Naive B cell (primary cell): ENCODE measurements at regions not wholly inside any gene's neighbourhood (a gene's known extent, or its start where the extent isn't known, plus 50 kb on each side); places are given as distances from the start of the nearest gene placed in this dataset.

Source experiments
- ATAC-seq, 2 donors: fragments of 150-1000 bp; cut with Tn5 transposase; 2 replicates each; pipeline ENCODE4 v1.10.0; 2021; ENCODE audit warnings: low read depth in 2 of 2, mild to moderate bottlenecking in 2 of 2, moderate library complexity in 2 of 2
- DNase-seq: peaks from one replicate; pipeline ENCODE4 v3.0.0; 2022
- H3K27ac Mint-ChIP-seq, 6 donors: one replicate each; pipeline ENCODE4 v1.8.0; 2020 to 2022; ENCODE audit warnings: mild to moderate bottlenecking in 6 of 6, mixed read lengths in 6 of 6, moderate library complexity in 5 of 6, inconsistent platforms in 2 of 6
- H3K27me3 Mint-ChIP-seq, 3 donors: one replicate each; pipeline ENCODE4 v1.8.0; 2021 to 2022; ENCODE audit warnings: mixed read lengths in 3 of 3, mild to moderate bottlenecking in 1 of 3
- H3K36me3 Mint-ChIP-seq, 2 donors: one replicate each; pipeline ENCODE4 v1.8.0; 2020 to 2022; ENCODE audit warnings: mixed read lengths in 2 of 2, inconsistent platforms in 1 of 2, mild to moderate bottlenecking in 1 of 2
- H3K4me1 Mint-ChIP-seq, 3 donors: one replicate each; pipeline ENCODE4 v1.8.0; 2020 to 2022; ENCODE audit warnings: mixed read lengths in 3 of 3, inconsistent platforms in 1 of 3, mild to moderate bottlenecking in 1 of 3, moderate library complexity in 1 of 3
- H3K4me3 Mint-ChIP-seq, 8 donors: one replicate each; pipeline ENCODE4 v1.8.0; 2020 to 2022; ENCODE audit warnings: mild to moderate bottlenecking in 8 of 8, mixed read lengths in 8 of 8, moderate library complexity in 8 of 8, inconsistent platforms in 2 of 8
- H3K9me3 Mint-ChIP-seq, 7 donors: one replicate each; pipeline ENCODE4 v1.8.0; 2020 to 2022; ENCODE audit warnings: mixed read lengths in 7 of 7, mild to moderate bottlenecking in 5 of 7, inconsistent platforms in 2 of 7, moderate library complexity in 1 of 7

- H3K27me3 Mint-ChIP-seq: no peaks in the 10 kb centered on the region
- peaks cover 0 to 11% (median 1%) of the 10 kb centered on the region in 7 donors for H3K9me3 Mint-ChIP-seq
- H3K27ac Mint-ChIP-seq: no peak overlapping the region
- DNase-seq (no peak), ATAC-seq (no peak)
- H3K4me1 Mint-ChIP-seq: no peaks in the 10 kb centered on the region
- no peaks in the 10 kb centered on the region for H3K36me3 Mint-ChIP-seq
- no peak overlapping the region for H3K4me3 Mint-ChIP-seq
These were observed 490.5 kb upstream of the MEX3C start for GRCh38 chr18:51687845-51688585.

GRCh38 chr18:51692612-51693011 is 495.1 kb upstream of the MEX3C start:
- H3K9me3 Mint-ChIP-seq: peaks cover 3 to 10% (median 6%) of the 10 kb centered on the region in 7 donors
- no peak for ATAC-seq
- H3K27ac Mint-ChIP-seq: no peak overlapping the region
- H3K27me3 Mint-ChIP-seq: no peaks in the 10 kb centered on the region
- H3K36me3 Mint-ChIP-seq: no peaks in the 10 kb centered on the region
- no peaks in the 10 kb centered on the region for H3K4me1 Mint-ChIP-seq
- no peak overlapping the region for H3K4me3 Mint-ChIP-seq
- no peak for DNase-seq

DNA sequence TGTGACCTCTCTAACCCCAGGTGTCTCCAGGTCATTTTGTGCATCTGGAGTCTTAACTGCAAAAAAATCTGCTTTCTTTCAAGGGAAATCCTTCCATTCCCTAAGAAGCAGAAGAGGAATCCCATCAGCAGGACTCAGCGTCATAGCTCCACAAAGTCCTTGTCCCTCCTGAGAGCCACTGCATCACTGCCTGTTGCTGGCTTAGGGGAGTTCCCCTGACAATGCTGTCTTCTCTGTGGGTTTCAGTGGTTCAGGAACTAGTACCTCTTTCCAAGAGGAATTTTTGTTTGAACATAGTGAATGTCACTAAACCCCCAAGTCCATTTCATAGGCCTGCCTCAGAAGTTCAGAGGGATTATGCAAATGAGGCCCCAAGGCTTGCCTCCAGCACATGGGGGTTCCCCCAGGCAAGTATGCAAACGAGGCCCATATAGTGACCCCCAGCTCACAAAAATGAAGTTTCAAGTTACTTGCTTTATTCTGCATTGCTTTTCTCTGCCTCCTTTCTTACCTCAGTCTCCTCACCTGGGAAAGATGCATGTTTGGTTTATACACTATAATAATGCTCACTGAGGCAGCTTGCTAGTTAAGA is 513.9 kb upstream of the MEX3C start:
- H3K4me3 Mint-ChIP-seq: no peak overlapping the region
- DNase-seq (no peak), ATAC-seq (no peak)
- H3K27me3 Mint-ChIP-seq: no peaks in the 10 kb centered on the region
- peaks cover 14 to 39% (median 29%) of the 10 kb centered on the region in 7 donors for H3K9me3 Mint-ChIP-seq
- H3K4me1 Mint-ChIP-seq: no peaks in the 10 kb centered on the region
- no peak overlapping the region for H3K27ac Mint-ChIP-seq
- H3K36me3 Mint-ChIP-seq: peaks cover 0 to 19% of the 10 kb centered on the region in 2 donors

DNA sequence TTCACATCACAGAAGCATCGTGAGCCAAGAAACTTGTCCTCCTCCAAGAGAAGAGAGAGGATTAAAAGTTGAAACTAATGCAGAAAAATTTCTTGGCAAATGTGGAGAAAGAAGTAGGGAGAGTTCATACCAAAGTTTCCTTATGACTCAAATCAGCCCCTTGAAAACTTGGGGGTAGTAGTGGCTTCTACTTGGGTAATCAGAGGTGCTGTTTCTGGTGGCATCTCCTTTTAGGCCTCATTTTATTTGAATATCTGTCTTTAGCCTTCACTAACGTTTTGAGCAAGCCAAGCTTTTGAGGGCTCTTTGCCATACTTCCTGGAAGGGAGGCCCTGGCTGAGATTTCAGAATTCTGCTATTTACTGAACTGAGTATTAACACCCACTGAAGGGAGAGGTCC is 515.3 kb upstream of the MEX3C start:
- ATAC-seq: no peak
- Mint-ChIP-seq H3K4me3 (no peak overlapping the region), H3K27me3 (no peaks in the 10 kb centered on the region), H3K36me3 (peaks cover 0 to 5% of the 10 kb centered on the region in 2 donors), H3K9me3 (peaks cover 5 to 27% (median 18%) of the 10 kb centered on the region in 7 donors), H3K27ac (no peak overlapping the region), H3K4me1 (no peaks in the 10 kb centered on the region)
- no peak for DNase-seq

- Mint-ChIP-seq H3K27me3 (peaks cover 0 to 5% (median 0%) of the 10 kb centered on the region in 3 donors), H3K27ac (no peak overlapping the region), H3K9me3 (peaks cover 1 to 17% (median 4%) of the 10 kb centered on the region in 7 donors), H3K4me3 (no peak overlapping the region), H3K36me3 (no peaks in the 10 kb centered on the region), H3K4me1 (no peaks in the 10 kb centered on the region)
- ATAC-seq (no peak), DNase-seq (no peak)
These were observed 518.8 kb upstream of the MEX3C start for GRCh38 chr18:51716277-51716676.

DNA sequence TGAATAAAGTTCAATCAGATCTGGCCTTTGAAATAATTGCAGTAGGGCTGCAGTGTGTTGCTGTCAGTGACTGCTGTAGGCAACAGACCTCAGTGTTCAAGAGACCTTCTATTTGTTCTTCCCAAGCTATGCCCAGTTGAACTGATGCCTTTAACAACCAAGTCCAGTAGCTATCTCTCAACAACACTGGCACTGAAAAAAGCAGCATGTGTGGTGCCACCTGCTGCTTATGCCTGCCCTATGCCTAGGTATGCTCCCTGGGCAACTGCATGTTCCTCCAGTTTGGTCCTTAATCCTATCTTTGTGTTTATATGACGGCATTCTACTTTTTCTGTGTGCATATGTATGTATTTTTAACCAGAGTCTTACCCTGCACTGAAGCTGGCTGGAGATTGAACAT is 523.9 kb upstream of the MEX3C start:
- no peak for DNase-seq
- ATAC-seq: no peak
- no peak overlapping the region for H3K27ac Mint-ChIP-seq

GRCh38 chr18:51721996-51722395 is 524.5 kb upstream of the MEX3C start:
- H3K4me3 Mint-ChIP-seq: no peak overlapping the region
- peaks cover 0 to 8% (median 0%) of the 10 kb centered on the region in 7 donors for H3K9me3 Mint-ChIP-seq
- ATAC-seq (no peak), DNase-seq (no peak)
- H3K27me3 Mint-ChIP-seq: peaks cover 0 to 6% (median 5%) of the 10 kb centered on the region in 3 donors
- no peaks in the 10 kb centered on the region for H3K36me3 Mint-ChIP-seq
- H3K27ac Mint-ChIP-seq: no peak overlapping the region
- no peaks in the 10 kb centered on the region for H3K4me1 Mint-ChIP-seq

More for the DNA sequence above, 523.9 kb upstream of the MEX3C start:
- Mint-ChIP-seq H3K27me3 (peaks cover 0 to 6% (median 5%) of the 10 kb centered on the region in 3 donors), H3K9me3 (peaks cover 0 to 8% (median 0%) of the 10 kb centered on the region in 7 donors), H3K4me1 (no peaks in the 10 kb centered on the region), H3K4me3 (no peak overlapping the region), H3K36me3 (no peaks in the 10 kb centered on the region)

DNA sequence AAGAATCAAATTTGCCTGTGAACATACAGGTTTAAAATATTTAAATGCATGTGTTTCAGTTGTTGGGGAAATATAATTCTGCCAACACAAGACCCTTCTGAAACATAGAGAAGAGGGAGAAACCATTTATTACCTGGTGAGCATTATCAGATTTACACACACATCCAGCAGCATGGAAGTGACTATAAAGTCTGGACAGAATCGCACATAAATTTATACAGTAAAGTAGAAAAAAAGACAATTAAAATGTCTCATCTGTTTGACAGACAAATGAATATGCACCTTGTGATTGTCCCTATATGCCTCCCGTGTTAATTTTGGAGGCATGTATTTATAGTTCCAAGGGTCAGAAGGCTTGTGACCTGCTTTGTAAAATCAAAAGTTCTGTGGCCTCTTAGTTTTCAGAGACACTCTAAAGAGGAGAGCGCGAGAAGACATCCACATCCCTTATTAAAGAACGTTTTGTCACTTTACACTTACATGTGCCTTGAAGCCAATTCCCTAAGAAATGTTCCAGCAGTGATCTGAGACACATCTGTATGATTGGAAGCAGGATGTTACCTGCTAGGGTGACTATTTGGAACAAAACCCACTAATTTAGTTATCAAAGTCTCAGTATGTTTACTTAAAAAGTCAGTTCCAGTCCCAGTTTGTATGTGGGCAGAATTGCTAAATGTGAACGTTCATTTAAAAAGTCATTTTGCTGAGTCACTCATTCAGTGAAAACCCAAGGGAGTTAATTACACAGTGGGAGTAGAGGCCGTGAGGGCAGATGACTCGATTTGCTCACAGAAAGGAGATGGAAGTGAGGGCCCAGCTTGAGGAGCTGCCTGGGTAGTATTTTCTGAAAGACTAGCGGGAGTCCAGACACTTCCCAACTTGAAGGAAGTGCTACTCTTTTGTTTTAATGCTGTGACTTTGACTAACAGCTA is 527.6 kb upstream of the MEX3C start:
- H3K27me3 Mint-ChIP-seq: peaks cover 0 to 10% (median 2%) of the 10 kb centered on the region in 3 donors
- no peaks in the 10 kb centered on the region for H3K36me3 Mint-ChIP-seq
- no peak overlapping the region for H3K4me3 Mint-ChIP-seq
- H3K27ac Mint-ChIP-seq: no peak overlapping the region
- H3K9me3 Mint-ChIP-seq: peaks cover 0 to 19% (median 7%) of the 10 kb centered on the region in 7 donors
- no peaks in the 10 kb centered on the region for H3K4me1 Mint-ChIP-seq
- DNase-seq (no peak), ATAC-seq (no peak)

DNA sequence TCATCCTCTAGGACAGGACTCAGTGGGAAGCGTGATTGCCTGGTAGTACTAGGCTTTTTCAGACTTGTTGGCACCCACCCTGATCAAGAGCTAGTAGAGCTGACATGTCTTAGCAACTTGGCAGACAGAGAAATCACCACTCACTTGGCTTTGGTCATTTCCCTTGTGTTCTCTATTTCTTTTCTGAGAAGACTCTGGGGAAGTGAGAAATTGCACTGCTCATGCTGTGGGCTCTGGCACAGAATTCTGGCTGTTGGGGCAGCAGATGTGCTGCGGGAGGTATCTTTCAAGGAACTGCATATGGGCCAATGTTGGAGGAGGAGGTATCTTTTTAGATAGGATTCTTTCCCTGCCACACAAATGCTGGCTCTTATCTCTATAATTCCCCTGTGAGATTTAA is 529.1 kb upstream of the MEX3C start:
- peaks cover 0 to 10% (median 0%) of the 10 kb centered on the region in 3 donors for H3K27me3 Mint-ChIP-seq
- ATAC-seq (no peak), DNase-seq (no peak)
- no peak overlapping the region for H3K27ac Mint-ChIP-seq
- no peak overlapping the region for H3K4me3 Mint-ChIP-seq
- peaks cover 0 to 18% (median 7%) of the 10 kb centered on the region in 7 donors for H3K9me3 Mint-ChIP-seq
- no peaks in the 10 kb centered on the region for H3K36me3 Mint-ChIP-seq
- no peaks in the 10 kb centered on the region for H3K4me1 Mint-ChIP-seq

- Mint-ChIP-seq H3K4me3 (no peak overlapping the region), H3K9me3 (peaks cover 0 to 18% (median 7%) of the 10 kb centered on the region in 7 donors), H3K36me3 (no peaks in the 10 kb centered on the region), H3K27me3 (peaks cover 0 to 10% (median 0%) of the 10 kb centered on the region in 3 donors), H3K27ac (peak overlapping the region in 3 of 6 donors; percentile 7 to 22 (median 13)), H3K4me1 (no peaks in the 10 kb centered on the region)
- ATAC-seq: no peak
- no peak for DNase-seq
These were observed 530.3 kb upstream of the MEX3C start for GRCh38 chr18:51727780-51728179.

DNA sequence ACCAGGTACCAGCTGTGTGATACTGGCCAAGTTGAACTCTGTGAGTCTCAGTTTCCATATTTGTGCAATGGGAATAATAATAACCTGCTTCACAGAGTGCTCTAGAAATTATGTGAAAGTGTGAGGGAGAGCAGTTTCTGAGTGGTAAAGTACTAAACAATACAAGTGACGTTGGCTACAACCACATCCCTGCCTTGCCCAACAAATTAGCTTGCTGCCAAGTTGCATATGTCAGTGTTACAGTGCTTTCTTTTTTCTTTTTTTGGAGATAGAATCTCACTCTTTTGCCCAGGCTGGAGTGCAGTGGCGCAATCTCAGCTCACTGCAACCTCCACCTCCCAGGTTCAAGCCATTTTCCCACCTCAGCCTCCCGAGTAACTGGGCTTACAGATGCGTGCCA is 533.6 kb upstream of the MEX3C start:
- Mint-ChIP-seq H3K4me1 (no peaks in the 10 kb centered on the region), H3K9me3 (peaks cover 0 to 14% (median 7%) of the 10 kb centered on the region in 7 donors), H3K27me3 (peaks cover 0 to 4% (median 0%) of the 10 kb centered on the region in 3 donors), H3K4me3 (no peak overlapping the region), H3K27ac (peak overlapping the region in 1 of 6 donors; percentile 29), H3K36me3 (no peaks in the 10 kb centered on the region)
- ATAC-seq (no peak), DNase-seq (no peak)

DNA sequence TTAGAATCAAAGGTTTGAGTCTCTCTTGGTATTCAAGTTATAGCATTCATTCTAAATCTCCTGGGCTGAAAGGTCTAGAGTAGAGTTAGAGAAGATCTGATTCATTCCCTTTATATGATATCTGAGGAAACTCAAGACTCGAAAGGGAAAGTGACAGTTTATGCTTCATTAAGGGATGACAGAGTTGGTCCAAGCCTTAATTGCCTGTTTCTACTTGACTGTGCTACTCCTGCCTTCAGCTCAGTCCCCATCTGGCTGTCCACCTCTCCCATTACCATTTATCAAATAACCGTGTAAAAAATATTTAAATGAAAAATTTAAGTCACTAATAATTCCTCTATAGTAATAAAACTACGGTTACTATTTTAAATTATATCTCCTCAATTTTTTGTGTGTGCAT is 537.1 kb upstream of the MEX3C start:
- ATAC-seq: no peak

GRCh38 chr18:51739044-51739666 is 541.7 kb upstream of the MEX3C start:
- no peaks in the 10 kb centered on the region for H3K36me3 Mint-ChIP-seq
- H3K27me3 Mint-ChIP-seq: no peaks in the 10 kb centered on the region
- no peak overlapping the region for H3K4me3 Mint-ChIP-seq
- peaks cover 0 to 17% (median 4%) of the 10 kb centered on the region in 7 donors for H3K9me3 Mint-ChIP-seq
- DNase-seq: no peak
- no peak for ATAC-seq
- no peak overlapping the region for H3K27ac Mint-ChIP-seq
- no peaks in the 10 kb centered on the region for H3K4me1 Mint-ChIP-seq

More for the DNA sequence above, 537.1 kb upstream of the MEX3C start:
- no peak for DNase-seq
- Mint-ChIP-seq H3K9me3 (peaks cover 0 to 7% (median 2%) of the 10 kb centered on the region in 7 donors), H3K27me3 (no peaks in the 10 kb centered on the region), H3K4me3 (no peak overlapping the region), H3K36me3 (no peaks in the 10 kb centered on the region), H3K27ac (no peak overlapping the region), H3K4me1 (no peaks in the 10 kb centered on the region)
